LNCAP (cell line): ENCODE measurements at regions not wholly inside any gene's neighbourhood (a gene's known extent, or its start where the extent isn't known, plus 50 kb on each side); places are given as distances from the start of the nearest gene placed in this dataset.

Experiments
- CTCF ChIP-seq: fragments of 450-650 bp; IDR thresholded peaks from 2 replicates; pipeline ENCODE4 v1.5.1; 2017; ENCODE audit warnings: mild to moderate bottlenecking

GRCh38 chr6:74197310-74197709, 501.3 kb downstream of the CD109 start:
- TF ChIP-seq CTCF: no peak

GRCh38 chr6:74187811-74188210, 491.8 kb downstream of the CD109 start:
- TF ChIP-seq CTCF: no peak

GRCh38 chr6:74182992-74183391, 487.0 kb downstream of the CD109 start:
- TF ChIP-seq CTCF: no peak

GRCh38 chr6:74181471-74181870, 485.5 kb downstream of the CD109 start:
- TF ChIP-seq CTCF: no peak

GRCh38 chr6:74177506-74177905, 481.5 kb downstream of the CD109 start:
- TF ChIP-seq CTCF: no peak

- TF ChIP-seq CTCF: no peak
Observed at GRCh38 chr6:74170118-74170517, 474.1 kb downstream of the CD109 start.

GRCh38 chr6:74167976-74168375, 472.0 kb downstream of the CD109 start:
- TF ChIP-seq CTCF: no peak

GRCh38 chr6:74167511-74167910, 471.5 kb downstream of the CD109 start:
- TF ChIP-seq CTCF: no peak
